HG03378 (cell line): ENCODE measurements at regions not wholly inside any gene's neighbourhood (a gene's known extent, or its start where the extent isn't known, plus 50 kb on each side); places are given as distances from the start of the nearest gene placed in this dataset.
"Not testable (repeated sequence)": the region's sequence is repeated elsewhere in the genome, so short reads cannot be mapped to it uniquely, and the experiment has no call there.

Experiments
- ATAC-seq: cut with Tn5 transposase; IDR thresholded peaks from one replicate; pipeline ENCODE4 v1.9.1; 2021; ENCODE audit warnings: mild to moderate bottlenecking, moderate library complexity; ENCODE audit not compliant: unreplicated experiment

DNA sequence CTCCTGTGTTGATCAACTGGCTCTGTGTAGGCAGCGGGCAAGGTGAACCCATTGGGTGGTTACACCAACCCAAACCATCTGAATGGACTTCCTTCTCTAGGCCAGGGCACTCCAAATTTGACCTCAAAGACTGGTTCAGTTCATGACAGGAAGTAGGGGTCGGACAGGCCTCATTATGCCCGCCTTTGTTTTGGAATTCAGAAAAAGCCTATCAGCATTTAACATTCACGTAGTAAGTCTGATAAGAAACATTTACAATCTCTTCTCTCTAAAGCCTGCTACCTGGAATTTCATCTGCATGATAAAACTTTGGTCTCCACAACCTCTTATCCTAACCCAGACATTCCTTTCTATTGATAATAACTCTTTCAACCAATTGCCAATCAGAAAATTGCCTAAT is 97.1 kb upstream of the ETV3 start:
- ATAC-seq = no peak

DNA sequence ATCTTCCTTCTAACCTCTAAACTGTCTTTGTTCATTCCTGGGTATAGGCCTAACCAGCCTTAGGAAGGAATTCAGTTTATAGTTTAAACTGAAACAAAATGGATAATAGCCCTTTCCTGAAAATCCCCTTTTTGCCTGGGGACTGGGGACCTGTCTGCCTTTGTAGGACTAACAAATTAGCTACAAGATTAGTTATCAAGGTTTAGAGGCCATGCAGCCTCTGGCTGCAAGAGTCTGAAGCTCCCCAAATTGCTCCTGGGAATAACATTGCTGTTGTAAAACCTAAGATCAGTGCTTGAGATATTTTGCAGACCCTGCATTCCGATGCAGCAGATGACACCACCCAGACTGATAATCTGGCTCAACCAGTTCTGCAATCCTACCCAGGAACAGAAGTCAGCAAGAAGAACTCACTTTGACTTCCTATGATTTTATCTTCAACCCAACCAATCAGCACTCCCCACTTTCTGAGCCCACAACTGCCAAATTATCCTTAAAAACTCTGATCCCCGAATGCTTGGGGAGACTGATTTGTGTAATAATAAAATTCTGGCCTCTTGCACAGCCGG is 96.6 kb upstream of the ETV3 start:
- no peak for ATAC-seq

DNA sequence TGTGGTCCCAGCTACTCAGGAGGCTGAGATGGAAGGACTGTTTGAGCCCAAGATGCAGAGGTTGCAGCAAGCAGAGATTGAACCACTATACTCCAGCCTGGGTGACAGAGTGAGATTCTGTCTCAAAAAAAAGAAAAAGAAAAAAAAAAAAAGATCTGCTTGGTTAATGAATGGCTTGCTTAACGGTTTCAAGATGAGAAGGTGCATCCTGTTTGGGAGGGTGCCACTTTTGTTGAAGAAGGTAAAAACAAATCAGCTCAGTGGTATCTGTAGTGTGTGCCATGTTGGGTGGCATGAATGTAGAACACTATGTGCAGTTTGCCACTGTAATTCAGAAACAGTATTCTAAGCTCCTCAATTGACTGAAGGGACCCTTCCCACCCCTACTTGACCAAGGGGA is 94.9 kb upstream of the ETV3 start:
- ATAC-seq = peak; percentile 84

DNA sequence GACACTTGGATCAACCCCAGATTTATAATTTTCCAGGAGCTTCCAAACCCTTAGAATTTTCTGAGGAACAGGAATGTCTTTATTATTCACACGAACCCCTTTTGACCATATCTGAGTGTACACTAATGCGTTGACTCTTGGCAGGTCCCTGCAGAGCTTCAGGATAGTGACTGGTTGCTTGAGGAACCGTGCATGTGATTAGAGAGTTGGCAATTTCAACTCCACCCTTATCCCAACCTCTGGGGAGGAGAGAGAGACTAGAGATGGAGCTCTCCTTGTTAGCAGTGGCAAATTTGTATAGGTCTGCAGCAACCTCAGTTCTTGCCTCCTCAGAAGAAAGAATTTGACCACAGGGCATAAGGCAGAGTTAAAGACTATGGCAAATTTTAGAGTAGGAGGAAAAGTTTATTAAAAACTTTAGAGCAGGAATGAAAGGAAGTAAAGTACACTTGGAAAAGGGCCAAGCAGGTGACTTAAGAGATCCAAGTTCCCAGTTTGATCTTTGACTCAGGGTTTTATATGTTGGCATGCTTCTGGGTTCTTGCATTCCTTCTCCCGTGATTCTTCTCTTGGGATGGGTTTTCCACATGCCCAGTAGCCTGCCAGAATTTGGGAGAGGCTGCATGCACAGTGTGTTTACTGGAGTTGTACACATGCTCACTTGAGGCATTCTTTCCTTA is 93.8 kb upstream of the ETV3 start:
- no peak for ATAC-seq

DNA sequence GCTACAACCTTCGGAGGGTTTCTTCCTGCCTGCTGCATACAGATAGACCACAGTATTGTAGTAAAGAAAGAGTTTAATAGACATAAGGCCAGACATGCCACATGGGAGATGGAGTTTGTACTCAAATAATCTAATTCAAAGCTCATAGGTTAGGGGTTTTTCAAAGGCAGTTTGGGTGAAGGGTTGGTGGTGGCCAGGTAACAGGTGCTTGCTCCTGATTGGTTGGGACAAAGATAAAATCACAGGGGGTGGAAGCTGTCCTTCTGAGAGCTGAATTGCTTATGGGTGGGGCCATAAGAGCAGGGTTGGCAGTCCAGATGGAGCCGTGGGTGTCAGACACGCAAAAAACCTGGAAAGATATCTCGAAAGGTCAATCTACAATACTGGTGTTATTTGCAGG is 92.3 kb upstream of the ETV3 start:
- no peak for ATAC-seq

DNA sequence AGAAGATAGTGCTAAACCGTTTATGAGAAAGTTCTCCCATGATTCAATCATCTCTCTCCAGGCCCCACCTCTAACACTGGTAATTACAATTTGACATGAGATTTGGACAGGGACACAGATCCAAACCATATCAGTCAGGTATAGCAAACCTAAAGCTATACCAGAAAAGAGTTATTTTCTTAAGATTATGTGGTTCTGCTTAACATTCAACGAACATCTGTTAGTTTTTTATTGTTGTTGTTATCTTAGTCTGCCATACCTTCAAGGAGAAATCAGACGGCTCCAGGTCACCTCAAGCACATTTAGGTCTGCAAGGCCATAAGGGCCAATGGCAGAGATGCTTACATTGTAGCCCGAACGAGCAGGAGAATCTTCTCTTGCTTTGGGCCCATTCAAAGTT is 89.5 kb upstream of the ETV3 start:
- no peak for ATAC-seq

DNA sequence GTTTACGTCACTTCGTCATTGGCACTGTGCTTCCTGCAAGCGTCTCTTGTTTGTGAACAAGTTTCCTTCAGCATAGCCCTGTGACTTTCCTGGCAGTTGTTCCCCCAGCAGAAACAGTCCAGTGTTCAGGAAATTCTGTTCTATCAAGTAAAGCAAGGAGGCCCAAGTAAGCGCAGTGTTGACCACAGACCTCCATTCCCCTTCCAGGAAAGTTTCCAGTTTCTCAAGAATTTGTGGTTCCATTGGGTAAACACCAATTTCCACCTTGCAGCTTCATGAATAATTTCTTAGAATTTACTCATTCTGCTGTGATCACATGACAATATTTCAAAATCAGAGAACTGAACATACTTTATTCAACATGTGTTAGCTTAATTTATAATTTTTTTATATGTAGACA is 88.5 kb upstream of the ETV3 start:
- ATAC-seq = no peak

DNA sequence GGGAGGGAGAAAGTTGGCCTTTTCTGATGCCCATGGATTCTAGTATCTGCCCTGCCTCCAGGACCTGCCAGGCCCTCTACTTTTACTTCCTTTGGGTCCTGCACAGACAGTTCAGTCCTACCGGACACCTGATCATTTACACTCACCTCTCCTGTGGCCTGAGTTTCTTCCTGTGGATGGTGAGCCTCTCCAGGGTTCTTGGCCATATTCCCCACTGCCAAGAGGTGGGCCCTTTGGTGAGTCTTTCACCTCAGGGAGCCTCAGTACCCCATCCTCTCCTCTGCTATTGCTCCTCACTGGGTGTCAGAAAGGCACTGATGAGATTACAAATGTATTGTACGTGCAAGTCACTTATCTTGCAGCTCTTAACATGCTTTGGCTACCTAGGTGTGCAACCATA is 81.4 kb upstream of the ETV3 start:
- ATAC-seq = no peak

DNA sequence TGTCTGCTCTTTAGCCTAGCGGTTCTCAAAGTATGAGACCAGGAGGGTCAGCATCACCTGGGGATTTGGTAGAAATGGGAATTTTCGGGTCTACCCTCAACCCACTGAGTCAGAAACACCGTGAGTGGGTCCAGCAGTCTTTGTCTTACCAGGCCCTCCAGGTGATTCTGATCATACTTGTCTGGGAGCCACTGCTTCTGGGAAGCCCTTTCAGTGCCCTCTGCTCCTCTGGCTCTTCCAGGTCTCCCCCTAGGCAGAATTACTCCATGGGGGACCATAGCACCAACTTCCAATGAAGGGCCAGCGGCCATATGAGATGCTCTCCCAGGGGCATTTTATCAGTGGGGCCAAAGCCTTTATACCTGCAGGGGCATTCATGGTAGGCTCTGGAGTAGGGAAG is 81.0 kb upstream of the ETV3 start:
- no peak for ATAC-seq

DNA sequence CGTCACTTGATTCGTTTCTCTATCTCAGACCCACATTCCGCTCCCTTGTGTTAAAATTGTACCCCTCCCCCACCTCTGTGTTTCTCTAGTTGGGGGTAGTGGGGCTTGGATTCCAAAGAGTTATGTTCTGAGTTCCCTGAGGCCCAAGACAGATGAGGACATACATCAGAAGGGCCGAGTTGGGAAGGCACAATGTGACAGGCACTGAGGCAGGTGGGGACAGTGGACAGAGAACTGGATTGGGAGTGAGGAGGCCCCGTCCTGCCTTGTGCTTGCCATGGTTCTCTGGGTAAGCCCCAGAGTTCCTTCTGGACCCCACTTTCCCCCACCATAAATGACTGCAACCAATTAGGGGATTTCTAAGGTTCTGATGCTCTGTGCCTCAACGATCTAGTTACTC is 80.5 kb upstream of the ETV3 start:
- ATAC-seq = no peak

DNA sequence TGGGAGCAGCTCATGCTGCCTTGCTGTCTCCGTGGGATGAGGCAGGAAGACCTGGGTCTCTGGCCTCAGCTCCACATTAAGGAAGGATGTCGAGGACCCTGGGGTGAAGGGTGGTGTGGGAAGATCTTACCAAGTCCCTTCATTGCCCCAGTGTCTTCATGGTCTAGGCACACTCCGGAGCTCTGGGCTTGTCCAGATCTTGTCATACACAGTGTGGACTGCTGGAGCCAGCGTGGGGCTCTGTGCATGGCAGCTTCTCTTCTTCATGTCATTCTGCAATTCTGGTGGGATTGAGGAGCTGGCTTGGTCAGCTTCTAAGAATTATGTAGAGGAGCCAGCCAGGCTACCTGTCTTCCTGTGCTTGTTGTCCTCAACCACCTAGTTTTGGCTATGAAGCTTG is 79.3 kb upstream of the ETV3 start:
- no peak for ATAC-seq

DNA sequence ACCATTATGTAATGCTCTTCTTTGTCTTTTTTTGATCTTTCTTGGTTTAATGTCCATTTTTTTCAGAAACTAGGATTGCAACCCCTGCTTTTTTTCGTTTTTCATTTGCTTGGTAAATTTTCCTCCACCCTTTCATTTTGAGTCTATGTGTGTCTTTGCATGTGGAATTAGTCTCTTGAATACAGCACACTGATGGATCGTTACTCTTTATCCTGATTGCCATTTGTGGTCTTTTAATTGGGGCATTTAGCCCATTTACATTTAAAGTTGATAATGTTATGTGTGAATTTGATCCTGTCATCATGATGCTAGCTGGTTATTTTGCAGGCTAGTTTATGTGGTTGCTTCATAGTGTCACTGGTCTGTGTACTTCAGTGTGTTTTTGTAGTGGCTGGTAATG is 75.6 kb upstream of the ETV3 start:
- no peak for ATAC-seq

DNA sequence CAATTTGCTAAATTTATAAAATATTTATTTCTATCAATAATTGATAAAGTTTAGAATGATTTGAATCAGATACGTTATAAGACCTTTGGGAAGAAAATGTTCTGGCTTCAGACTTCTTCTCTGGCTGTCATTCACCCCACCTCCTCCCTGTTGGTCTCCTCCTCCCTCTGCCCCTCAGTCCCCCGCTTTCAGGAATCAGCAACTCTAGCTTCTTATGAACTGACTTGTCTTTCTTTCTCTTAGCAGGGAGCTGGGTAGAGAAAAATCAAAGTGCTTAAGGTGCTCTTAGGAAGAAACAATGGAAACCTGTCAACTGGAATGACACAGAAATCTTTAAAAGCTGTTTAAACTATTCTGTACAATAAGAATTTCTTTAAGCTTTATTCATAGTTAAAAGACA is 71.3 kb upstream of the ETV3 start:
- ATAC-seq = no peak

DNA sequence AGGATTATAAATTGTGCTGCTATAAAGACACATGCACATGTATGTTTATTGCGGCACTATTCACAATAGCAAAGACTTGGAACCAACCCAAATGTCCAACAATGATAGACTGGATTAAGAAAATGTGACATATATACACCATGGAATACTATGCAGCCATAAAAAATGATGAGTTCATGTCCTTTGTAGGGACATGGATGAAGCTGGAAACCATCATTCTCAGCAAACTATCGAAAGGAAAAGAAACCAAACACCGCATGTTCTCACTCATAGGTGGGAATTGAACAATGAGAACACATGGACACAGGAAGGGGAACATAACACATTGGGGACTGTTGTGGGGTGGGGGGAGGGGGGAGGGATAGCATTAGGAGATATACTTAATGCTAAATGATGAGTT is 67.8 kb upstream of the ETV3 start:
- ATAC-seq = not testable (repeated sequence)

DNA sequence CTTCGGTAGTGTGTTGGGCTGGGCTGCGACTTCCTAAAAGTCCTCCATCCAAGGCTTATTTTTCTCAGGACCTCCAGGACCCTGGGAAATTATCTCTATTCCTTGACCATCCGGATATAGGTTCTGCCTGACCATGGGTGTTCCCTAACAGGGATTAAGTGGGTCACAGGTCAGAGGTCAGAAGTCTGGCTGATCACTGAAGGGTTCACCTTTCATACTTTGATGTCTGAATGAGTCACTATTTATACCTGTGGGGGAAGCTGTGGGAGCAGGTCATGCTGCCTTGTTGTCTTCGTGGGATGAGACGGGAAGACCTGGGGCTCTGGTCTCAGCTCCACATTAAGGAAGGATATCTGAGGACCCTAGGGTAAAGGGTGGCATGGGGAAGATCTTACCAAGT is 65.0 kb upstream of the ETV3 start:
- no peak for ATAC-seq

DNA sequence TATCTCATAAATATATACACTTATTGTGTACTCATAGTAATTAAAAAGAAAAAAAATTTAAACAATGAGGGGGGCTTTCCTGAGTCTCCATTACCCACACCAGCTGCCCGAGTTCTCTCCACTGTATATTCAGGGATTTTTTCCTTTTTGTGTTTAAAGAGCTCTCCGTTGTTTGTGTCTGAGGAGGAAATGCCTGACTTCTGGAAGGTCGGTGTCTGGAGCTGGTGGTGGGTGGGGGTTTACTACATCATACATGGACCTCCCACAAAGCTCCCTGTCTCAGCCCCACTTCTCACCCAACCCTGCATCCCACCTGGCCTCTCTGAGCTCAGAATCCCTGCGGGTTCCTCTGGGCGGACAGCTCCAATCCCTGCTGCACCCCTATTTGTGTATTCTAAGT is 64.1 kb upstream of the ETV3 start:
- no peak for ATAC-seq

DNA sequence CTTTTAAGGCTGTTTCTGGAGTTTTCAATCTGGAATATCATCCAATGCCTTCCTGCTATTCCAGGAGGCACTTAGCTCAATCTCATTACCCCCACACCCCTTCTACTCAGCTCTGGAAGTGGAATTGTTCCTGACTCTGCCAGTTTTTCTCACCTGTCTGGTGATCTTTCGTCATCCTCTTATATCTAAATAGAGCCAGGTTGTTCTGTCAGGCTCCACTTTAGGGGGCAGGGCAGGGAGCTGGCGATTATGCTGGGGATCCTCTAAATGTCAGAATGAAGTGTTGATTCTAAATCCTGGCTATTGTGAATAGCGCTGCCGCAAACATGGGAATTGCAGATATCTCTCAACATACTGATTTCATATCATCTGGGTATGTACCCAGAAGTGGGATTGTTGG is 63.6 kb upstream of the ETV3 start:
- ATAC-seq = no peak

DNA sequence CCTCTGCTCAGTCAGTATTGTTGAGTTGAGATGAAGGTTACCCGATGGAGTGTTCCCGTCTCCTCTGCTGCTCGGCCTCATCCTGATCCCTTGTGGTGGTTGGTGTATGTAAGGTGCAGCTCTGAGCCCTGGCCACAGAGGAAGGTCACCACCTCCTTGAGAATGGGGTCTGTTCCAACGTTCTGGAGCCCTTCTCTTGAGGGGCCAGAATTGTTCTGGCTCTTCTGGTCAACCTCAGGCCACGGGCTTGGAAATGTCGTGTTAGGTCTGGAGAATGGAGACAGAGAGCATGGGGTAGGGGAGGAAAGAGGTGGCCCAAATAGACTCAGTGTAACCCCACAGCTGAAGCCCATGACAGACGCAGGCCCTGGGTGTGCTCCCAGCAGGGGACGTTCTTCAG is 62.3 kb upstream of the ETV3 start:
- ATAC-seq = no peak

DNA sequence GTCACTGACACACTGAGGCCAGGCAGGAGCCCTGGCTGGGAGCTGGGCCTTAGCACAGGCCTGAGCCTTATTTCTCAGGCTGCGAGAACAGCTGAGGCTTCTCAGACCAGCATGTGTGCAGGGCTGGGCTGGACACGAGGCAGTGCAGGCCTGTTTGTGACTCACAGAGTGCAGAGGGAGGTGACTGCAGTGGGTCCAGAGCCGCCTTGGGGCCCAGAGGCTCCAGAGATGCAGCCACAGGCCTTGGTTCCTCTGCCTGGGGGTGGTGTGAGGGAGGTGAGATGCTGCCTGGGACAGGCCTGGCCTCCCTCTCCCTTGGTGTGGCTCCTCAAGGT is 61.2 kb upstream of the ETV3 start:
- no peak for ATAC-seq

DNA sequence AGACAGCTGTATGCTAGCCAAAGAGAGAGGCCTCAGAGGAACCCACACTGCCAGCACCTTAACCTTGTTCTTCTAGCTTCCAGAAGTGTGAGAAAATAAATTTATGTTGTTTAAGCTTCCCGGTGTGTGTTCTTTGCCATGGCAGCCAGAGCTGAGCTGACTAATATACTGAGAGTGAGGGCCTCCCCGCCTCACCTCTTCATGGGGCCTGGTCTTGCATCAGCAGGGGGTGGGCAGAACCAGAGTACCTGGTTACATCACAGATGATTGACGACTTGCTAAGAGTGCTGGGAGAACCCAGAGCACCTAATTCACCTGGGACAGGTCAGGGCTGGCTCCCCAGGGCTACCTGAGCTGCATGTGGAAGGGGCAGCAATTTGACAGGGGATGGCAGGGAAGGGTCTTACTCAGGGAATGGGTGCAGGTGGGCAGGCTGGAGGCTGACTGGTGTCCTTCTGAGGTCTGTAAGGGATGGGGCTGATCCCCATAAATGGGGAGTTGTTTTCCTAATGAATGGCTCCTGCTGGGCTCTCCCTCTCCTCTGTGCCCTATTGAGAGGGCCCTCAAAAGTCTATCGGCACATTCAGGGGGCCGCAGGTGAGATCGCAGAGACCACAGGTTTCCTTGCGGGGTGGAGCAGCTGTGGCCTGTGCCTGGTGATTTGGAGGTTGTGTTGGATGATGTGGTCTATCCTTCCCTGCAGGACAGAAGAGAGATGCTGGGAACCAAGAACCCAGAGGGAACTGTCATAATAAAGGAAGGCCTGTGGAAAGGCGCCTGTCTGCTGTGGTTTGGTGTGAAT is 60.6 kb upstream of the ETV3 start:
- no peak for ATAC-seq

DNA sequence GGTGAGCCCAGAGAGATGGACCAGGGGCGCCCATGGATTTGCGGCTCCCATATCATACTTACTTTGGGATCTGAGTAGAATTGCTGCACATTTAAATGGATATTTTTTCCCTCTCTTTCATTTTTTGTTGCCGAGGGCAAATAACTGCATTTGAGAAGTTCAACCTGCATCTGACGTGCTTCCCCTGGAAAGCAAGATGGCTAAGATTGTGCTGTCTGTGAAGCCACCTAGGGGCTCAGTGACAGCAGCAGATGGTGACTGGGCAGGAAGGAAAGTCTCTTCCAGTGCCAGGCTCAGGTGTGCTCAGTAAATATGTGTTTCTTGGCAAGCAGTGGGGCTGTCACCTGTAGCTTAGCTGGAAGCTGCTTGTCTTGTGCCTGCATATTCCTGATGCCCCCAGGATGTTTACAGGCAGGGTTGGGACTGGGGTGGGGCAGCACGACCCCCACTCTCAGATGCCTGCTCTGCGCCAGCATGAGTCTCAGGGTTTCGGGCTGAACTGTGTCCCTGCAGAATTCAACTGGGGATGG is 59.8 kb upstream of the ETV3 start:
- no peak for ATAC-seq
